H1 (cell line): ENCODE measurements at regions not wholly inside any gene's neighbourhood (a gene's known extent, or its start where the extent isn't known, plus 50 kb on each side); places are given as distances from the start of the nearest gene placed in this dataset.

Experiments
- CTCF ChIP-seq, 3 experiments: IDR thresholded peaks; 1 replicate in 2 of 3; 2 replicates in 1 of 3; pipeline versions ENCODE4 v1.5.1 to v1.6.1; 2011; ENCODE audit warnings: low read length in 3 of 3, mild to moderate bottlenecking in 3 of 3, inconsistent platforms in 2 of 3, low read depth in 1 of 3, moderate library complexity in 1 of 3; ENCODE audit not compliant: insufficient read depth in 1 of 3; ENCODE audit errors: control extremely low read depth in 1 of 3
- EP300 ChIP-seq, 2 experiments: IDR thresholded peaks; 1 replicate in 1 of 2; 2 replicates in 1 of 2; pipeline ENCODE4 v1.6.1; 2011 to 2012; ENCODE audit warnings: low read depth in 2 of 2, low read length in 2 of 2, mild to moderate bottlenecking in 2 of 2, borderline replicate concordance in 1 of 2, inconsistent platforms in 1 of 2, moderate library complexity in 1 of 2
- EZH2 ChIP-seq: fragments of 200-600 bp; sonication (generic); IDR thresholded peaks from 2 replicates; pipeline ENCODE4 v1.7.1; 2012; ENCODE audit warnings: low read depth, mild to moderate bottlenecking, moderate library complexity, low read length, inconsistent platforms; ENCODE audit not compliant: severe bottlenecking
- GABPA ChIP-seq: IDR thresholded peaks from 2 replicates; pipeline ENCODE4 v1.6.1; 2011; ENCODE audit warnings: mild to moderate bottlenecking, low read length, moderate library complexity, borderline replicate concordance; ENCODE audit not compliant: insufficient read depth
- POLR2A ChIP-seq, 2 experiments: IDR thresholded peaks; 1 replicate in 1 of 2; 2 replicates in 1 of 2; pipeline ENCODE4 v1.6.1; 2011; ENCODE audit warnings: low read depth in 2 of 2, low read length in 2 of 2, mild to moderate bottlenecking in 2 of 2; ENCODE audit errors: control extremely low read depth in 1 of 2
- SP2 ChIP-seq: IDR thresholded peaks from 2 replicates; pipeline ENCODE4 v1.6.1; 2012; ENCODE audit warnings: mild to moderate bottlenecking, low read length, inconsistent platforms
- SRF ChIP-seq: IDR thresholded peaks from 2 replicates; pipeline ENCODE4 v1.6.1; 2011; ENCODE audit warnings: mild to moderate bottlenecking, low read depth, low read length, moderate library complexity
- TAF7 ChIP-seq: optimal IDR thresholded peaks from 2 replicates; pipeline ENCODE3; 2011; ENCODE audit warnings: low read depth, mild to moderate bottlenecking, inconsistent platforms, low read length, moderate library complexity, borderline replicate concordance

GRCh38 chr5:113788141-113788655 is 274.7 kb downstream of the YTHDC2 start:
- TF ChIP-seq SRF (no peak), CTCF (IDR thresholded peaks at IDR 0.05; ENCODE audit: control extremely low read depth in 1 of 3, insufficient read depth in 1 of 3, low read depth in 1 of 3, low read length in 3 of 3) (no peak), EZH2 (no peak), TAF7 (no peak), POLR2A (IDR thresholded peaks at IDR 0.05; ENCODE audit: control extremely low read depth in 1 of 2, low read depth in 2 of 2, low read length in 2 of 2) (no peak), EP300 (IDR thresholded peaks at IDR 0.05; ENCODE audit: borderline replicate concordance in 1 of 2, low read depth in 2 of 2, low read length in 2 of 2) (no peak), GABPA (no peak), SP2 (no peak)
